Neural crest cell (in vitro differentiated cells): ENCODE measurements at regions not wholly inside any gene's neighbourhood (a gene's known extent, or its start where the extent isn't known, plus 50 kb on each side); places are given as distances from the start of the nearest gene placed in this dataset.

ENCODE experiments used
- DNase-seq: peaks from one replicate; pipeline ENCODE4 v3.0.0; 2021; ENCODE audit warnings: low read depth, mixed read lengths, low spot score
- H3K27ac Mint-ChIP-seq: one replicate; pipeline ENCODE4 v1.8.0; 2021; ENCODE audit warnings: mild to moderate bottlenecking, mixed read lengths; ENCODE audit not compliant: unreplicated experiment
- H3K27me3 Mint-ChIP-seq: 2 replicates; pipeline ENCODE4 v1.8.0; 2021; ENCODE audit warnings: low read depth, mild to moderate bottlenecking, mixed read lengths
- H3K36me3 Mint-ChIP-seq: 2 replicates; pipeline ENCODE4 v1.8.0; 2021; ENCODE audit warnings: low read depth, mild to moderate bottlenecking, mixed read lengths
- H3K4me1 Mint-ChIP-seq: 2 replicates; pipeline ENCODE4 v1.8.0; 2021; ENCODE audit warnings: mixed read lengths
- H3K4me3 Mint-ChIP-seq: one replicate; pipeline ENCODE4 v1.8.0; 2021; ENCODE audit warnings: mild to moderate bottlenecking, mixed read lengths
- H3K9me3 Mint-ChIP-seq: 2 replicates; pipeline ENCODE4 v1.8.0; 2021; ENCODE audit warnings: mixed read lengths
- CTCF ChIP-seq: fragments of 200-600 bp; sonication (generic); conservative IDR thresholded peaks from 2 replicates; pipeline ENCODE4 v1.5.0; 2021; ENCODE audit warnings: antibody characterized with exemption, mild to moderate bottlenecking

GRCh38 chr10:47206449-47207280 is 93.3 kb upstream of the GDF10 start:
- no peak overlapping the region for H3K27ac Mint-ChIP-seq
- TF ChIP-seq CTCF, result no peak
- DNase-seq, result no peak
- no peaks in the 10 kb centered on the region for H3K27me3 Mint-ChIP-seq
- no peaks in the 10 kb centered on the region for H3K36me3 Mint-ChIP-seq
- H3K9me3 Mint-ChIP-seq, result peaks cover 8% of the 10 kb centered on the region
- H3K4me1 Mint-ChIP-seq, result peaks cover 10% of the 10 kb centered on the region
- no peak overlapping the region for H3K4me3 Mint-ChIP-seq

GRCh38 chr10:47207281-47207615 is 92.7 kb upstream of the GDF10 start:
- DNase-seq, result no peak
- no peak overlapping the region for H3K27ac Mint-ChIP-seq
- H3K4me1 Mint-ChIP-seq, result peaks cover 10% of the 10 kb centered on the region
- no peak overlapping the region for H3K4me3 Mint-ChIP-seq
- peaks cover 9% of the 10 kb centered on the region for H3K9me3 Mint-ChIP-seq
- no peaks in the 10 kb centered on the region for H3K27me3 Mint-ChIP-seq
- H3K36me3 Mint-ChIP-seq, result no peaks in the 10 kb centered on the region
- TF ChIP-seq CTCF, result no peak

- peaks cover 12% of the 10 kb centered on the region for H3K9me3 Mint-ChIP-seq
- no peak for TF ChIP-seq CTCF
- no peaks in the 10 kb centered on the region for H3K27me3 Mint-ChIP-seq
- H3K4me1 Mint-ChIP-seq, result peaks cover 10% of the 10 kb centered on the region
- no peak overlapping the region for H3K27ac Mint-ChIP-seq
- no peak for DNase-seq
- no peaks in the 10 kb centered on the region for H3K36me3 Mint-ChIP-seq
- H3K4me3 Mint-ChIP-seq, result no peak overlapping the region
Measured at GRCh38 chr10:47207894-47208469, 92.0 kb upstream of the GDF10 start.

- Mint-ChIP-seq H3K4me3 (no peak overlapping the region), H3K9me3 (peaks cover 10% of the 10 kb centered on the region), H3K4me1 (peaks cover 10% of the 10 kb centered on the region), H3K27ac (no peak overlapping the region), H3K27me3 (no peaks in the 10 kb centered on the region), H3K36me3 (no peaks in the 10 kb centered on the region)
- TF ChIP-seq CTCF, result no peak
- DNase-seq, result no peak
Measured at GRCh38 chr10:47209466-47209865, 90.5 kb upstream of the GDF10 start.

GRCh38 chr10:47214520-47214919 is 85.5 kb upstream of the GDF10 start:
- no peak for DNase-seq
- H3K27me3 Mint-ChIP-seq, result no peaks in the 10 kb centered on the region
- H3K4me3 Mint-ChIP-seq, result no peak overlapping the region
- peaks cover 4% of the 10 kb centered on the region for H3K4me1 Mint-ChIP-seq
- H3K9me3 Mint-ChIP-seq, result peaks cover 10% of the 10 kb centered on the region
- TF ChIP-seq CTCF, result no peak
- H3K27ac Mint-ChIP-seq, result no peak overlapping the region
- H3K36me3 Mint-ChIP-seq, result no peaks in the 10 kb centered on the region
